GM18951 (cell line): ENCODE measurements at regions not wholly inside any gene's neighbourhood (a gene's known extent, or its start where the extent isn't known, plus 50 kb on each side); places are given as distances from the start of the nearest gene placed in this dataset.

Experiments
- POLR2A ChIP-seq: IDR thresholded peaks from 4 replicates; pipeline ENCODE4 v1.6.1; 2011; ENCODE audit warnings: mild to moderate bottlenecking; ENCODE audit not compliant: insufficient read length, insufficient read depth; ENCODE audit errors: extremely low read depth
- in situ Hi-C: fragments of 300-500 bp; cut with MboI; formaldehyde crosslinking; loops from one replicate; pipeline ENCODE4 v1.12.0; 2022; ENCODE audit warnings: low sequenced_read_pairs, mixed read lengths, inconsistent platforms; ENCODE audit not compliant: unreplicated experiment

DNA sequence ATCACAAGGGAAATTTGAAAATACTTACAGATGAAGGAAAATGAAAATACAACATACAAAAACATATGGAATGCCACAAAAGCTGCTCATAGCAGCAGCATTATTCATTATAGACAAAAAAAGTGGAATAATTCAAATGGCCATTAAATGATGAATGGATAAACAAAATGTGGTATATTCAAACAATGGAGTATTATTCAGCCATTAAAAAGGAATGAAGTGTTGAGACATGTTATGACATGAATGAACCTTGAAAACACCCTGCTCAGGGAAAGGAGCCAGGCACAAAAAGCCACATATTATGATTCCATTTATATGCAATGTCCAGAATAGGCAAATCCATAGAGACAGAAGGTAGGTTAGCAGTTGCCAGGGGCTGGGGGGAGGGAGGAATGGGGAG lies 62.6 kb upstream of the SFMBT2 start:
- TF ChIP-seq POLR2A = no peak
- in situ Hi-C loops = no loop called here

GRCh38 chr10:7471720-7472367 lies 61.0 kb upstream of the SFMBT2 start:
- in situ Hi-C loops = no loop called here
- TF ChIP-seq POLR2A = peak; percentile 43

DNA sequence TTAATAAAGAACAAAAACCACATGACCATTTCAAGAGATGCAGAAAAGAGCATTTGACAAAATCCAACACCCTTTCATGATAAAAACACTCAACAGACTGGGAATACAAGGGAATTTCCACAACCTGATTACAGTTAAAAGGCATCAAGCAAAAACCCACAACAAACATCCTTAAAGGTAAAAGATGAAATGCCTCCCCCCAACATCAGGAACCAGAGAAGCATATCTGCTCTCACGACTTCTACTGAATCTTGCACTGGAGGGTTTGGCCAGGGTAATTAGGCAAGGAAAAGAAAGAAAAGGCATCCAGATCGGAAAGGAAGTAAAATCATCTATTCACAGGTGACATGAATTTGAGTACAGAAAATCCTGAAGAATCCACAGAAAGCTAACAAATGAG lies 59.5 kb upstream of the SFMBT2 start:
- TF ChIP-seq POLR2A = no peak
- in situ Hi-C loops = no loop called here

- no peak for TF ChIP-seq POLR2A
- in situ Hi-C loops = no loop called here
These were observed 56.3 kb upstream of the SFMBT2 start for GRCh38 chr10:7467031-7467667.

DNA sequence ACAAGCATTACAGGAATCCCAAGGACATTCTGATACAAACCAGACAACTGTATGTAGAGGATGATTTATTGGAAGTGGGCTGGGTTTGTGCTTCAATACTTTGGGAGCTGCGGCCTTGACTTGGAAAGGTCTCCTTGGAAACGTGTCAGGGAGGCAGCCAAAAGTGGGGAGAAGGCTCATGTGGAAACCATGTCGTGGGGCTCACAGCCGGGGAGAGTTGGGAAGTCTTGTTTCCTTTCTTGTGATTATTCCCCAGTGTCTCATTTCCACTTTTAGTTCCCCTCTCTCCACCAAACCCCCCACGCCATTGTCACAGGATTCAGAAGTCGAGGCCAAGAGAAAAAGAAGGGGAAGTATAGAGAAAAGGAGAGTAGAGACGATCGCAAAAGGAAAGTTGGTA lies 53.9 kb upstream of the SFMBT2 start:
- in situ Hi-C loops = no loop called here

More for the DNA sequence above, 53.9 kb upstream of the SFMBT2 start:
- TF ChIP-seq POLR2A = no peak
